HG02623 (cell line): ENCODE measurements at regions not wholly inside any gene's neighbourhood (a gene's known extent, or its start where the extent isn't known, plus 50 kb on each side); places are given as distances from the start of the nearest gene placed in this dataset.

Experiments used
- ATAC-seq: cut with Tn5 transposase; IDR thresholded peaks from one replicate; pipeline ENCODE4 v1.9.1; 2021; ENCODE audit warnings: moderate library complexity; ENCODE audit not compliant: unreplicated experiment

DNA sequence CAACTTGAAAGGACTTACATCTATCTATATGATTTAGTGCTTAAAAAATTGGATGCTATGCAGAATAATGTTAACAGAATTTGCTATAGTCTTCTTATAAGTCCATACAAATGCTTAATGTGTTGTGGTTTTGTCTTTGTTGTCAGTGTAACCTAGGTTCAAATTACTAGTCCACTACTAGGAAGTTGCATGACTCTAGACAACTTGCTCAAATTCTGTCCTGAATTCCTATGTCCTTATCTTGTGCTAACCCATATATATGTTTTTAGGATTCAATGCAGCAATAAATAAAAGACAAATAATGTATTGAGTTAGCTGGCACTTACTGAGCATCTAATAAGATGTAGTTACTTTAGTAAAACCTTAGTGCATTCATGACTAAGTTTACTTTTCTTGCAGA is 276.5 kb upstream of the KCNMB2 start:
- no peak for ATAC-seq

DNA sequence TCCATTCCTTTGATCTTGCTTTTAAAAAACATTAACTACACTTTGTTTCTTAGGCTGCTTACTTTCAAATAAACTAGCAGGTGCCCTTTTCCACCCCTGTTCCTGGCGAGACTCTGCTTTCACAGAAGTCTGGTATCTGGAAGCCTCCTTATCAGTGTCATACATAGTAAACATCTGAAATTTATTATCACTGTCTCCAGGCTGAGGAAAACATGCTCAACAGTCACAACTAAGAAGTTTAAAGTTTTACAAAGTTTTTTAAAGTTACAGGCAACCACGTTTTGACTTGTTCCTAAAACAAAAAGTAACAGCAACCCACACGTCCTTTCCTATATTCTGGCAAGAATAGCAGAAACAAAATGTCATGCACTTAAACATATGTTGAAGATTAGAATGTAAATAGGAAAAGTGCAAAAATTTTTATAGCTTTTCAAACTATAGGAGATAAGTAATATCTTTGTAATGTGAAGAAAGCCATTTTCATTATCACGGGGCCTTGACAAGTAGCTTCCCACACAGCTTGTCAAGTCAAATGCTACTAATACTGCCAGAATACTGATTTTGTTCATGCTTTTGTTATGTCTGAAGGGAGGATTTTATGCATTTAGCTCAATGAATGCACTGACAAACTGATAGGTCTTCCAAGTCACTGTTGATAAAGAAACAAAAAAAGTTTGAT is 275.2 kb upstream of the KCNMB2 start:
- no peak for ATAC-seq

DNA sequence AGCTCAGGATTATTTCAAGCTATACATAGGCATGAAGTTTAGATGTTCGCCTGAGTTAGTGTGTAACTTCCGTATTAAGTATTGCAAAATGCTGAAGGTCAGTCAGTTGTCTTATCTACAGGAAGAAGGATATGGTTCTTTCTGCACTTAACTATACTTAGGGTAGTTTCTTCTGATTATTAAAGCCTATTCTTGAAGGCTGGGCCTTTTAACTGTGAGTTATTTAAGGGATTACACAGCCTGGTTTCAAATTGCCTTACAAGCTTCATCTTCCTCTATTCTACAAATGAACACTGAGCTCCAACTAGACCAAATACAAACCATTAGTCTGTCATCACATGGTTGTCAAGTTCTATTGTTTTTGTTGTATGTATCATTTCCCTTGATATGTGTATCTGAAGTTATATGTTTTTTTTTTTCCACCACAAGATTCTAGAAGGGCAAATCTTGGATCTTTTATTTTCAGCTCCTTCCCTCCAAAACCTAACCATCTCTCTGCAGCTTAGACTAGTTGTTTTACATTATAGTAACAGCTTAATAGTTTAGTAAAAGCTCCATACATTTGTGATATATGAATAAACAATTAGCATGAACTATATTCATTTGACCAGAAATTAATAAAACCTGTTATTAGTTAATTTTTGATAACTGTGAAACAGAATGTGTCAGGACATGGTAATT is 272.9 kb upstream of the KCNMB2 start:
- ATAC-seq: no peak

DNA sequence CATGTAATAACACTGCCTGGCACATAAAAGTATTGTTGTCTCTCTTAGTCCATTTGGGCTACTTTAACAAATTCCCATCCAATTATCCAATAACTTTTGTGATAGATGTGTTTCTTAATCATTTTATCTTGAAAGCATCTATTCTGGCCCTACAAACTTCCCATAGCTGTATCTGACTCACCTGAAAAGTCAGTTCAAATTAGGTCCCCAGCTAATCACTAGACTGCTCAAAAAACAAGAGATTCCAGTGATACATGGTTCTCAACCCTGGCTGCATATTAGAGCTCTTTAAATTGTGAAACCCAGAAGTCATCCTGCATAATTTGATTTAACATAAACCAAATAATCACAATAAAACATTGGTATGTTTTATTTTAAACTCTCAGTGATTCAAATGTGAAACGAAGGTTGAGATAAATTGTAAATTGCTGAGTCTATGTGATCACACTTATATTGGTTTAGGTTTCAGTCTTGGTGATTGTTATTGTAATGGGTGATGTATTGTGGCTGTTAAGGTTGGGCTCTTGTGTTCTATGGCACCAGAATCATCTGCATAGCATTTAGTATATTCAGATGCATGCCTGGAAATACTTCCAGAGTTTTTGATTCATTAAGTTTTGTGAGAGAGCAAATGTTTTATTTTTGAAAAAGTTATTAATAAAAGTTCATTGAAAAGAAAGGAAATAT is 268.9 kb upstream of the KCNMB2 start:
- ATAC-seq: no peak

DNA sequence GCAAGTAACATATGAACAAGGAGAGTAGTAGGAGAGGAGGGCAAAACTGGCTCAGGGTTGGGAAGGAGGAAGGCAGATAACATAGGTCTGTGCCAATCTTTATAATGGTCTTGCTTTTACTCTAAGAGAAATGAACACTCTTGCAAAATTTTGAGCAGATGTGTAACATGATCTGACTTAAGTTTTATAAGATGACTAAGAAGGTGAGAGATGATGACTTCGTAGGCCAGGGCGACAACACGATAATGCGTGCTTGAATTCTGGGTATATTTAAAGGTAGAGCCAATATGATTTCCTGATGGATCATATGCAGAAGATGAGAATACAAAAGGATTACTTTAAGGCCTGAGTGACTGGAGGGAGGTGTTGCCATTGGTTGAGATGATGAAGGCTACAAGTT is 265.4 kb upstream of the KCNMB2 start:
- no peak for ATAC-seq

DNA sequence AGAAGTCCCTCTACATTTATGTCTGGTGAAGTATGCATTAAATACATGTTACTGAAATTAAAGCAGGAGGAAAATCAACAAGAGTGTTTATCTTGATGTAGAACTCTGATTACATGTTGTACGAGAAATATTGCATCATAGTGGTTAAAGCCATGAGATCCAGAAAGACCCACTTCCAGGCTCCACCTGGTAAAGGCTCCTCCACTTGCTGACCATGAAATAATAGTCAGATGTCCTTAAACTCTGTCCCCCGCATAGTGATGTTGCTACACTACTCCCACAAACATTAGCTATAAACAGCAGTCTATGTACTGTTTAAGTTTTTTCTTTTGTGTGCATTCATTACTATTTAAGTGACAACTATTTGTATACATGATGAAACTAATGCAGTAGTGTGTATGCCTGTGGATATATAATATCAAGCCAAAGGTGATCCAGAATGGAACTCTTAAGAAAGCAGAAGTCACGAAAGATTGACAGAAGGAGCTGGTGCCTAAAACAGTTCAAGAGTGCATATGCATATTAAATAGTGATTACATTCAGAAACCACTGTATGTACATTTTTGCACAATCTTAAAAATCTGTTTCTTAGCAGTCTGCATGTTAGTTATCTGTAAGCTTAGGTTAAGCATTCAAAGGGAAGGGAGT is 264.4 kb upstream of the KCNMB2 start:
- ATAC-seq: no peak

DNA sequence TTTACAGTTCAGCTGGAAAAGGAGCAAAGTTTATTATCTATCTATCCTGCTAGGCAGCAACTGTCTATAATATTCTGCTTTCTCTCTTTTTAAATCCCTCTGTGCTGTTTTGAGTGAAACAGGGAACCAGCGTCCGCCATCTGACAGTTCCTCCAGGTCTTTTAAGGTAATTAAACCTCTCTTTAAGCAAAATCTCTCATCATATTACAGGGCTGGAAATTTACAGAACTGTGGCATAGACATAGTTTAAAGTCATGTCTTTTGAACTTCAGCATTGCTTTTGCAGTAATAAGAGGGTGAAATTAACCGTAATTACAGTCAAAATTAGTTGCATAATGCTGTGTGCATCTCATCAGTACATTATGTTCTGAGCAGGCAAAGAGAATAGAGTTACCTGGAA is 263.4 kb upstream of the KCNMB2 start:
- no peak for ATAC-seq

DNA sequence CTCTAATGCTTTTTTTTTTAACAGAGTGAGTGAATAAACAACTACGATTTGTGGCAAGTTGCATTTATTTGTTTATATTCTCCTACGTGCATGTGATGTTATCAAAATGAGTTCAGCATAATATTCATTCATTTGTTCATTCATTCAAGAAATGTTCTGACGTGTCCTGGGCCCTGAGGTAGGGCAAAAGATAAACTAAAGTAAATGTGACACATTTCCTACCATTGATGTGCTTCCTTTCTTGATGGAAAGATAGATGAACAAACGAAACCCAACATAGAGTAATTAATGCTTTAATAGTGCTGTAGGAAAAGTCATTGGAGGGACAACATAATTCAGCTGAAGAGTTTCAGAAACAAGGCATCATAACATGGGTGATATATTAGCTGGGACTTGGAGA is 261.5 kb upstream of the KCNMB2 start:
- no peak for ATAC-seq

DNA sequence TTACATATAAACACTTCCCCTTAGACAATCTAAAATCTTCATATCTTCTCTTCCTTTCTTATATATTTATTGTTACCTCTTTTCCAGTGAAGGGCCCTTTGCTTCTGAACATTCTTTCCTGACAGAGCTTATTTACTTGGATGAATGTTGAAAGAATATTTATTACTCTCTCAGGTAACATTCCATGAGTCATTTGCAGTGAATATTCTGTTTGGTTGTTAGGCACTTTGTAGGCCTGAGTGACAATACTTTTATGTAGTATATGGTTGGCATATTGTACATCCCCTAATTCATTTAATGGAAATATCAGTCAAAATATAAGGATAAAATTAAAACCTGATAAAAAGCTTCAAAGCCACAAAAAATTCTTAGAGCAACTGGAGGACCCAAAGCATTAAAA is 260.9 kb upstream of the KCNMB2 start:
- no peak for ATAC-seq

DNA sequence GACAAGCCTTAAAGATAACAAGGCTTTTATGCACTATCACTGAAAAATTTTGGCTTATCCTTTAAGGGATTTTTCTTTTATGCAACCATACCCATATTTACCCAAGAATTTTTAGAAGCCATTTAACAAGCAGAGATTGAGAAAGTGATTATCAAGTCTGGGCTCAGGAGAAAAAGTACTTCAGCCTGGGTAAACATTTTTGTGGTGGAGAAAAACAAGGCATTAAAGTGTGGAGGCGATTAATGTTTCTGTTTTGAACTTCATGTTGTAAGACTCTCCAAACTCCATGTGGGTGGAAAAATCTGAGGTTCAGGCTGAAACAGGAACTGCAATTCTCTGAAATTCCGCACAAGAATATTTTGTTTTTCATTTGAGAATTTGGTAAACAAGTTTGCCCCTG is 260.4 kb upstream of the KCNMB2 start:
- ATAC-seq: no peak

DNA sequence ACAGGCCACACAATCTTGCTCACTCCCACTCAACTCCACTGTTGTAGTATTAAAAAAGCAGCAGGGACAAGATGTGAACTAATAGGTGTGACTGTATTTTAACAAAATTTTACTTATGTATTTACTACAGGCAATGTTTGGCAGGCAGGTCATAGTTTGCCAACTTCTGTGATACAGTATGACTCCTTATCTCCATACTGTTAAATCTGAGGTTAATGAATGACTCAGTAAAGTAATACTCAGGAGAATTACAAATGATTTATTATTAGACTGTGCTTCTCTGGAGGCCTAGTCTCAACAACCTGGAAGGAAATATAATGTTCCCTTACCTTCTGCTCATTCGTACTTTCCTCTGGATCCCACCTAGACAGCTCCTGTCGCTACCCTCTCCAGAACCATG is 258.6 kb upstream of the KCNMB2 start:
- no peak for ATAC-seq

DNA sequence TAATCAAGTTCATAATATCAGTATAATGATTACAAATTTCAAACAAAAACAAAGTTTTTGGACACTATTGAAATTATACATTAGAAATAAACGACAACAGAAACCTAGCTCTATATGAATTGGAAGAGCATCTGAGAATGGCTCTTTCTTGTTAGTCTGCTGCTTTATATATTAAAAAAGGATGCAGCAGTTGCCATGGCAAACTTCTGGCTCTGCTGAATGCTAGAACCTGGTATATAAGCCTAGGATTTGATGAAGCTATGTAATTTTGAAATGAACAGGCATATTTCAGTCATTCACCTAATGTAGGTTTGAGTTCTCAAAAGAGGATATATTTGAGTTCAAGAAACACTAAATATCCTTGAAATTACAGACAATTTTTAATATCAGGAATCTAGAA is 252.7 kb upstream of the KCNMB2 start:
- ATAC-seq: no peak

DNA sequence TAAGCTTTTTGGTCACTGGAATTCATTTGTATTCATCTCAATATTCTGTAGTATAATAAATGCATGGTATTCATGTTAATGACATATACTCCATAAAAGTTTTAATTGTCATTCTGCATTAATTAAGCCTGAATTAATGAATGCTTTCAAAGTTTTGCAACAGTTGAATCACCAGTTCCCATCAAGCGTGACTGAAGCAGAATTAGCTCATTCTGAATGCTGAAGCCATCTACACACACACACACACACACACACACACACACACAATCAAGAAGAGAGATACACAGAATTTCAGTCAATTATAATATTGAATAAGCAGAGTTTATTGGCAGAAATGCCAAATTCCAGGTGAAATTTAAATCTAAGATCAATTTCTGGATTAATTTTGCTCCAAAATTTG is 252.1 kb upstream of the KCNMB2 start:
- ATAC-seq: no peak

DNA sequence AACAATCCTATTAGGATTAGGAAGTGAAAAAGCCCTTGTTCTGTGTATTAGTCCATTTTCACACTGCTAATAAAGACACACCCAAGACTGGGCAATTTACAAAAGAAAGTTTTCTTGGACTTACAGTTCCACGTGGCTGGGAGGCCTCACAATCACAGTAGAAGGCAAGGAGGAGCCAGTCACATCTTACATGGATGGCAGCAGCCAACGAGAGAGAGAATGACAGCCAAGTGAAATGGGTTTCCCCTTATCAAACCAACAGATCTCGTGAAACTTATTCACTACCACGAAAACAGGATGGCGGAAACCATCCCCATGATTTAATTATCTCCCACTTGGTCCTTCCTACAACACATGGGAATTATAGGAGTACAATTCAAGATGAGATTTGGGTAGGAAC is 248.2 kb upstream of the KCNMB2 start:
- ATAC-seq: no peak

DNA sequence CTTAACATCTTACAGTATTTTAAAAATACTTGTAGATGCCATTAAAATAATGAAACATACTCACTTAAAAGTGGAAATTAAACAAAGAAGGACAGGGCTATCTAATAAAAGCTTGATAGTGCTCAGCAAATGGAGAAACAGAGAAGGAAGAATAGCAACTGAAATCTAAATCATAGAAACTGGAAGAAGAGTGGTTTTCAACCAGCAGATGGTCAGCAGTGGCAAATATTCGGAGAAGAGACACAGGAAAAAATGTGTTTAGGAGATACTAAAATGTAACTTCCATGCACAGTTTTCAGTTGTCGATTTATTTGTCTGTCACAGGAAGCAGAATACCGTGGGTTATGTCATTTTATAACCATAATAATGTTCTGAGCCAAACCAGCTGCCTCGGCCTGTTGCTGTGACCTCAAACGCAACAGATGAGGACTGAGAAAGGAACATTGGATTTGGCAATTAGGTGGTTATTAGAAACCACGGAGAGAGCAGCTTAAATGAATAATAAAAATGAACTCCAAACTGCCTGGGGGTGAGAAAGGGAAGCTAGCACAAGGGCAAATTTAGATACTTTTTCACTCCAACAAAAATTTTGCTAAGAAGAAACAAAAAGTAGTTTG is 246.6 kb upstream of the KCNMB2 start:
- no peak for ATAC-seq

DNA sequence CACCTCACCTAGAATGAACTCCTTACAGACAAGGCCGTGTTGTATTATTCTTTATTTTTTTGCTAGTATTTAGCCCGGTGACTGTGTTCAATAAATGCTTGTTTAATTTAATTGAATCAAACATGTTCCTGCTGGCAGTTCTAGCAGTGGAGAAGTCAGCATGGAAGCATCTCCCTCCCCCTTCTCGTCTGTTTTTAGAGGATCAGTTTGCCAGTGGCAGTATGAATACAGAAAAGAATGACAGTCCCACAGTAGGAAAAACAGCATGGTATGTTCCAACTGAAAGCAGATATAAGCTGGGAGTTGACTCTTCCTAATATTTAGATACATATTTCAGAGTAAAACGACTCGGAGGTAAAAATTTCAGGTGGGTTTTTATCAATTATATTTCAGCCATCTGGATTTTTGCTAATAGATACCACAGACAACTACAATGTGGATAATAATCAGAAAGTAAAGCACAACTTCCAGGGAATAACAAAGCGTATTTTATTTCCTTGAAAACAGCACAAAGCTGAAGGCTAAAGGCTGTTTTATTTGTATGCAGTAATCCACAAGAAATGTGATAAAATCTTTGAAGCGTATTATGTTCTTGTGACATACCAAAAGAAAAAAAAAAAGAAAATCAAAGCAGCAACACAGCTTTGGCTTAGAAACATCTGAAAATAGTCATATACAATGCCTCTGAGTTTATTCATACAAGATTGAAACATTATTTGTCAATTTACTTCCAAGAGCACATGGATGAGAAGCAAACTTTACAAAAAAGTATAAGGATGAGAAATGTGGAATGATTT is 244.5 kb upstream of the KCNMB2 start:
- no peak for ATAC-seq

DNA sequence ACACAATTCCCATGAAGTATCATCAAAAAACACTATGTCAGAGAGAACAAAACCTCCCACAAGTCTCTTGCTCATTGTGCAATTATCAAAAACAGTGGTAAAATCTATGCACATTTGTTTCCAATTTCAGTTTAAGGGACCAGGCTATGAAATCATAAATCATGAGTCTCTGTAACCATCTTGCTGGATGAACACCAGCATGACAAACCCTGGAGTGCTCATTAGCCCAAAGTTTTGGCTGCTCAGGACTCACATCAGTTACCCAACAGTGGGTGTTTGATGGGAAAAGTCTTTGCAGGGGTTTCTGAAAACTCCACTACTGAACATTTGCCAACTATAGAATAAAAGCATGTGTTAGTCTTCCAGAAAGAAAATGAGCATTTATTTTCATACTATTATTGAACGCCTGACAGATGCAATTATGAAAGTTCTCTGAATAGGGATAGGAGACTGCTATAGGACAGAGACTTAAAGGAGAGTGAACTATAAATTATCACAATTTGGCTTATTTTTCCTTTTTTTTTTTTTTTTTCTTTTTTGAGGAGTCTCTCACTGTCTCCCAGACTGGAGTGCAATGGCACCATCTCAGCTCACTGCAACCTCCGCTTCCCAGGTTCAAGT is 240.8 kb upstream of the KCNMB2 start:
- ATAC-seq: no peak

DNA sequence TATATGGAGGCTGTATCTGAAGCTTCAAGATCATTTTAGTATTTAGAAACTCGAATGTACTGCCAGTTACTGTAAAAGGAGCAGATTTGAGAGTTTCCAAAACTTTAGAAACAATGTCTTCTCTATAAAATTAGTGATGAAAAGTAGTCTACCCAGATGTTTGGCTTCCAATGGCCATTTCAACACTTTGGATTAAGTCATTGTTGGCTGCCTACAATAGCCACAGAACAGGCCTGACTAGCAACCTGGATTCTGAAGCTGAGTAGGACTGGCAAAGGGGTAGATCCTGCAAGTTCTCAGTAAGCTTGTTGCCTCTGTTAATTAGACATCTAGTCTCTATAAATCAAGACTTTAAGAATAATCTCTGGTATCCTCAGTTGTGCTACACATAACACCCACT is 239.0 kb upstream of the KCNMB2 start:
- ATAC-seq: no peak

DNA sequence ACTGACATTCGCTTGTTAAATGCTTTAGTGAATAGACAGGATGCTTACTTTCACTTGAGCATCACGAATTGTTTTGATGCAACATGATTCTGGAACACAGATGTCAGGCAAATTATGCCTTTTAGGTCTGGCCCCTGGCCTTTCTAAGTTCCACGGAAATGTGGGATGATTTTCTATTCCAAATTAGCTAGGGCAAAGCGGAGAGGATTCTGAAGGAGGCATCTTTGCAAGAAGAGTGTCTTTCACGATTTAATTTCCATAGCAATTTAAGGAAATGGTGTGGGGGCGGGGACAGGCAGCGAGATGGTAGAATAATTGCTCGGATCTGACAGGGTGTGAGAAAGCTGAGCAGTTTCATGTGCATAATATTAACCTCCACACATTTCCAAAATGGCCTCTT is 238.5 kb upstream of the KCNMB2 start:
- no peak for ATAC-seq

DNA sequence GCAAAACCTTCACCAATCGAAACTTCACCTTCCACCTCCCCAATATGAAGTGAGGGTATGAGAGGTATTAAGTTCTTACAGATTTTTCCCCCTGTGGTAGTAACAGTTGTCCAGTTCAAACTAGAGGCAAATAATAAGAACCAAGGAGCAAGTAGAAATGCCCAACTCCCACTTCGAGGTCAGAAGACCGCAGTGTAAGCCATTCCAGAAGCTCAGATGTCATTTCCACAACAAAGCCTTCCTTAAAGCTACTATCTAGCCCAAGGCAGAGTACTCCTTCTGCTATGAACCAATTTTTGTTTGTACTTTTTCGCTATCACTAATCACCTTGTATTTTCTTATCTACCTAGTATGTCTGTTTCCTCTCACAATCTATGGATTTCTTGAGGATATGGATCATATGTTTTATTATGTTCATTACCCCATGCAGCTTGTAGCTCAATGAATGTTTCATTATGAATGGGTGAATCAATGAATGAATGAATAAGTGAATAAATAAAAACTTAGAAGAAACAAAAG is 235.7 kb upstream of the KCNMB2 start:
- ATAC-seq: no peak
